OCI-LY7 (cell line): ENCODE measurements at regions not wholly inside any gene's neighbourhood (a gene's known extent, or its start where the extent isn't known, plus 50 kb on each side); places are given as distances from the start of the nearest gene placed in this dataset.

Experiments used
- EZH2phosphoT487 ChIP-seq: fragments of 200-600 bp; sonication (generic); IDR thresholded peaks from 2 replicates; pipeline ENCODE4 v1.6.1; 2018; ENCODE audit warnings: low read depth, borderline replicate concordance, mild to moderate bottlenecking, mixed run types, antibody characterized with exemption, low read length, moderate library complexity, mixed read lengths
- TF ChIP-seq, protein P1 (sequence below): fragments of 200-600 bp; sonication (generic); conservative IDR thresholded peaks from 2 replicates; pipeline ENCODE4 v1.5.1; 2014; ENCODE audit warnings: mild to moderate bottlenecking, antibody characterized with exemption, low read length, moderate library complexity, mixed read lengths

DNA sequence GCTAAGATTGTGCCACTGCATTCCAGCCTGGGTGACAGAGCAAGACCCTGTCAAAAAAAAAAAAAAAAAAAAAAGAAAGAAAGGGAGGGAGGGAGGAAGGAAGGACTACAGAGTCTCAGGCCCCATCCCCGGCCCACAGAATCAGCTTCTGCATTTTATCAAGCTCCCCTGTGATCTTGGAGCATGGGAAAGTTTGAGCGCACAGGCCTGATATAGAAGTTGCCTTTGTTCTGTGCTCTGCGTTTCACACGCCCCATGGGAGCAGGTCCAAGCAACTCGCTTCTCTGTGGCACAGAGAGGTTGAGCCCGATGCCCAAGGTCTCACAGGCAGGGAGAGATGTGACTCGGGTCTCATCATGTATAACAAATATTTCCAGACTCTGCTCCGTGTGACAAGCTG is 101.8 kb downstream of the PHETA1 start:
- TF ChIP-seq, protein P1, sequence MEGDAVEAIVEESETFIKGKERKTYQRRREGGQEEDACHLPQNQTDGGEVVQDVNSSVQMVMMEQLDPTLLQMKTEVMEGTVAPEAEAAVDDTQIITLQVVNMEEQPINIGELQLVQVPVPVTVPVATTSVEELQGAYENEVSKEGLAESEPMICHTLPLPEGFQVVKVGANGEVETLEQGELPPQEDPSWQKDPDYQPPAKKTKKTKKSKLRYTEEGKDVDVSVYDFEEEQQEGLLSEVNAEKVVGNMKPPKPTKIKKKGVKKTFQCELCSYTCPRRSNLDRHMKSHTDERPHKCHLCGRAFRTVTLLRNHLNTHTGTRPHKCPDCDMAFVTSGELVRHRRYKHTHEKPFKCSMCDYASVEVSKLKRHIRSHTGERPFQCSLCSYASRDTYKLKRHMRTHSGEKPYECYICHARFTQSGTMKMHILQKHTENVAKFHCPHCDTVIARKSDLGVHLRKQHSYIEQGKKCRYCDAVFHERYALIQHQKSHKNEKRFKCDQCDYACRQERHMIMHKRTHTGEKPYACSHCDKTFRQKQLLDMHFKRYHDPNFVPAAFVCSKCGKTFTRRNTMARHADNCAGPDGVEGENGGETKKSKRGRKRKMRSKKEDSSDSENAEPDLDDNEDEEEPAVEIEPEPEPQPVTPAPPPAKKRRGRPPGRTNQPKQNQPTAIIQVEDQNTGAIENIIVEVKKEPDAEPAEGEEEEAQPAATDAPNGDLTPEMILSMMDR, result no peak
- no peak for TF ChIP-seq EZH2phosphoT487
